Endothelial cell of umbilical vein (primary cell): ENCODE measurements at regions not wholly inside any gene's neighbourhood (a gene's known extent, or its start where the extent isn't known, plus 50 kb on each side); places are given as distances from the start of the nearest gene placed in this dataset.

Experiments used
- BruUV-seq: library from RNA; stranded (reverse); fragments of 400-500 nt; replicated peaks from 2 replicates; lab custom pipeline; 2021; lab: Mats Ljungman, UMichigan
- CTCF ChIA-PET: fragments of 300-600, 350-600 bp; sonication (Branson Sonifier 250); formaldehyde crosslinking; loops from one replicate; lab custom pipeline; 2021; ENCODE audit warnings: antibody characterized with exemption, inconsistent platforms; lab: Charles Lee
- POLR2A ChIA-PET: fragments of 300-600, 350-600 bp; sonication (Branson Sonifier 250); formaldehyde crosslinking; loops from one replicate; lab custom pipeline; 2021; ENCODE audit warnings: antibody characterized with exemption, inconsistent platforms; lab: Charles Lee
- DNase-seq: peaks from one replicate; pipeline ENCODE4 v3.0.0-alpha.2; 2011; ENCODE audit warnings: low read depth, low spot score
- FAIRE-seq: peaks from 2 replicates; lab custom pipeline; 2011; peaks lifted over from hg19 to GRCh38; lab: Jason Lieb, UNC
- H2AFZ ChIP-seq: 2 replicates; pipeline ENCODE4 v1.6.0; 2012; ENCODE audit warnings: low read depth, low read length, control low read depth, inconsistent platforms
- H3K27ac ChIP-seq: 2 replicates; pipeline ENCODE4 v1.5.1; 2011; ENCODE audit warnings: low read depth, mild to moderate bottlenecking, control low read depth, low read length, moderate library complexity; ENCODE audit not compliant: insufficient read depth
- H3K27me3 ChIP-seq, 2 experiments: 2 replicates each; pipeline versions ENCODE4 v1.6.0 to v1.6.1; 2011; ENCODE audit warnings: low read length in 2 of 2, mixed read lengths in 1 of 2; ENCODE audit not compliant: control insufficient read depth in 2 of 2, insufficient read depth in 2 of 2
- H3K36me3 ChIP-seq, 2 experiments: 2 replicates in 1 of 2; 3 replicates in 1 of 2; pipeline ENCODE4 v1.5.1; 2011; ENCODE audit warnings: low read length in 2 of 2, mild to moderate bottlenecking in 1 of 2, moderate library complexity in 1 of 2; ENCODE audit not compliant: control insufficient read depth in 2 of 2, insufficient read depth in 2 of 2; ENCODE audit errors: extremely low read depth in 1 of 2
- H3K4me1 ChIP-seq: 3 replicates; pipeline ENCODE4 v1.5.1; 2011; ENCODE audit warnings: mild to moderate bottlenecking, low read length; ENCODE audit not compliant: control insufficient read depth, insufficient read depth; ENCODE audit errors: extremely low read depth
- H3K4me2 ChIP-seq: 2 replicates; pipeline ENCODE4 v1.6.1; 2011; ENCODE audit warnings: low read length, control low read depth, mixed read lengths; ENCODE audit not compliant: insufficient read depth
- H3K4me3 ChIP-seq, 3 experiments: fragments of 200-600 bp in 1 of 3; sonication (generic), shearing (Covaris generic) in 1 of 3; replicated peaks in 1 of 3; 2 replicates each; pipeline ENCODE4 v1.5.1; 2011 to 2016; ENCODE audit warnings: control low read depth in 3 of 3, low read length in 3 of 3, mild to moderate bottlenecking in 2 of 3, inconsistent platforms in 1 of 3, low read depth in 1 of 3, moderate library complexity in 1 of 3; ENCODE audit not compliant: insufficient read depth in 1 of 3
- H3K79me2 ChIP-seq: 2 replicates; pipeline ENCODE4 v1.6.0; 2012; ENCODE audit warnings: low read length, inconsistent platforms; ENCODE audit not compliant: control insufficient read depth, insufficient read depth
- H3K9ac ChIP-seq: replicated peaks from 2 replicates; pipeline ENCODE3; 2011; ENCODE audit warnings: low read length, control low read depth; ENCODE audit not compliant: insufficient read depth; ENCODE audit errors: extremely low read depth
- H3K9me1 ChIP-seq: replicated peaks from 3 replicates; pipeline ENCODE4 v1.6.0; 2011; ENCODE audit warnings: mild to moderate bottlenecking, low read length; ENCODE audit not compliant: control insufficient read depth, insufficient read depth; ENCODE audit errors: extremely low read depth
- H3K9me3 ChIP-seq: replicated peaks from 2 replicates; pipeline ENCODE4 v1.5.1; 2012; ENCODE audit warnings: low read length, inconsistent platforms; ENCODE audit not compliant: control insufficient read depth, insufficient read depth
- H4K20me1 ChIP-seq: replicated peaks from 2 replicates; pipeline ENCODE3; 2011; ENCODE audit warnings: mild to moderate bottlenecking, low read length; ENCODE audit not compliant: control insufficient read depth, insufficient read depth; ENCODE audit errors: extremely low read depth
- CTCF ChIP-seq, 2 donors: IDR thresholded peaks; 1 replicate in 1 of 2; 2 replicates in 1 of 2; pipeline ENCODE4 v1.5.1; 2011; ENCODE audit warnings: low read length in 2 of 2, mild to moderate bottlenecking in 2 of 2, moderate library complexity in 2 of 2, control low read depth in 1 of 2, inconsistent platforms in 1 of 2, low read depth in 1 of 2; ENCODE audit not compliant: insufficient read depth in 1 of 2; ENCODE audit errors: extremely low read depth in 1 of 2
- EZH2 ChIP-seq: IDR thresholded peaks from 2 replicates; pipeline ENCODE4 v1.6.1; 2012; ENCODE audit warnings: borderline replicate concordance, low read depth, mild to moderate bottlenecking, moderate library complexity, low read length, inconsistent platforms; ENCODE audit not compliant: severe bottlenecking
- FOS ChIP-seq: IDR thresholded peaks from 2 replicates; pipeline ENCODE4 v1.6.1; 2011; ENCODE audit warnings: mild to moderate bottlenecking, low read length, moderate library complexity, borderline replicate concordance; ENCODE audit not compliant: insufficient read depth
- GATA2 ChIP-seq: IDR thresholded peaks from 2 replicates; pipeline ENCODE4 v1.7.0; 2011; ENCODE audit warnings: low read depth, mild to moderate bottlenecking, moderate library complexity, mixed read lengths, low read length; ENCODE audit not compliant: insufficient read length, insufficient read depth
- JUN ChIP-seq: IDR thresholded peaks from 2 replicates; pipeline ENCODE4 v1.6.1; 2011; ENCODE audit warnings: borderline replicate concordance, low read depth; ENCODE audit not compliant: insufficient read length, insufficient read depth
- MYC ChIP-seq: IDR thresholded peaks from one replicate; pipeline ENCODE4 v1.6.1; 2011; ENCODE audit warnings: mild to moderate bottlenecking, low read depth, low read length
- POLR2A ChIP-seq: IDR thresholded peaks from 2 replicates; pipeline ENCODE4 v1.6.1; 2012; ENCODE audit warnings: low read depth, mild to moderate bottlenecking, control low read depth, low read length
- POLR2AphosphoS5 ChIP-seq: IDR thresholded peaks from 2 replicates; pipeline ENCODE4 v1.6.1; 2012; ENCODE audit warnings: low read depth, mild to moderate bottlenecking, control low read depth, low read length, moderate library complexity; ENCODE audit not compliant: insufficient read depth
- dilution Hi-C: fragments of 300-500 bp; cut with MboI; formaldehyde crosslinking; loops from one replicate; pipeline ENCODE4 v1.15.0; 2019; ENCODE audit warnings: low sequenced_read_pairs; ENCODE audit not compliant: extremely low pct_ligation_motif_present
- intact Hi-C: fragments of 100-400 bp; cut with micrococcal nuclease; formaldehyde crosslinking; loops from one replicate; pipeline ENCODE4 v1.10.0; 2022
- TF ChIP-seq, protein P1 (sequence below): IDR thresholded peaks from 2 replicates; pipeline ENCODE4 v1.6.1; 2011; ENCODE audit not compliant: insufficient read depth, insufficient read length

- Histone ChIP-seq H3K36me3 (no peaks in the 10 kb centered on the region), H3K9ac (no peak overlapping the region), H3K4me2 (no peak overlapping the region), H3K79me2 (no peaks in the 10 kb centered on the region), H3K4me3 (no peak overlapping the region), H3K4me1 (no peaks in the 10 kb centered on the region), H3K9me3 (no peaks in the 10 kb centered on the region), H3K9me1 (no peaks in the 10 kb centered on the region), H2AFZ (no peak overlapping the region), H4K20me1 (no peaks in the 10 kb centered on the region), H3K27ac (no peak overlapping the region), H3K27me3 (no peaks in the 10 kb centered on the region)
- CTCF ChIA-PET = no interaction called here
- no peak for FAIRE-seq
- intact Hi-C loops (no loop called here), dilution Hi-C loops (no loop called here)
- DNase-seq = no peak
- BruUV-seq = no TSS peak
- TF ChIP-seq, protein P1, sequence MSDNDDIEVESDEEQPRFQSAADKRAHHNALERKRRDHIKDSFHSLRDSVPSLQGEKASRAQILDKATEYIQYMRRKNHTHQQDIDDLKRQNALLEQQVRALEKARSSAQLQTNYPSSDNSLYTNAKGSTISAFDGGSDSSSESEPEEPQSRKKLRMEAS = no peak
- TF ChIP-seq MYC = no peak
- no peak for TF ChIP-seq JUN
- no peak for TF ChIP-seq GATA2
- no peak for TF ChIP-seq POLR2A
- TF ChIP-seq EZH2 = no peak
- TF ChIP-seq CTCF (IDR thresholded peaks at IDR 0.05; ENCODE audit: extremely low read depth in 1 of 2, insufficient read depth in 1 of 2, low read depth in 1 of 2, low read length in 2 of 2) = no peak
- TF ChIP-seq POLR2AphosphoS5 = no peak
- TF ChIP-seq FOS = no peak
- POLR2A ChIA-PET = no interaction called here
These were observed 203.5 kb upstream of the TNRC6C start for GRCh38 chr17:77754956-77755355.
